ENCODE measurements at regions not wholly inside any gene's neighbourhood (a gene's known extent, or its start where the extent isn't known, plus 50 kb on each side); places are given as distances from the start of the nearest gene placed in this dataset.

DNA sequence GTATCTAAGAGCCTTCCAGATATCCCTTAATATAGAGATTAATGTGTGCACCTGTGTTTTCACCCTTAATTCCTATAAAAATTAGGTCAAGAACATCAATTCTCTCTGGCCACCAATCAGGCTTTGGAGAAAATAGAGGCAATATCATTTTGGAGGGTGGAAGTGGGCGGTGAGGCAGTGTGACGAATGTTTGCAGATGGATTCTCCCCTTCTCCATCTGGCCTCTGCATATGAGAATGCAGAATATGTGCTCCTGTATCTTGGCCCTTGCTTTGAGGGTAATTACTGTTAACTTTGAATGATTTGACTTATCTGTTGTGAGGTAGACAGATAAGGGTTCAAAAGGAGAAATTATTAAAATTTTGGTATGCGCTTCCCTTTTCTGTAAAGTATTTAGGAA, 304.0 kb upstream of the NPSR1 start:
- TF ChIP-seq POLR2AphosphoS5 (IDR thresholded peaks at IDR 0.05): no peak
- TF ChIP-seq POLR2A (IDR thresholded peaks at IDR 0.05): no peak
